Activated naive CD8-positive, alpha-beta T cell treated with anti-CD3 and anti-CD28 coated beads, Interleukin-2, amount 10 ng/mL, durations not matched to agents 7 days and 5 days (primary cell): ENCODE measurements at regions not wholly inside any gene's neighbourhood (a gene's known extent, or its start where the extent isn't known, plus 50 kb on each side); places are given as distances from the start of the nearest gene placed in this dataset.

Experiments used
- ATAC-seq: fragments of 150-1000 bp; cut with Tn5 transposase; one replicate; pipeline ENCODE4 v1.10.0; 2021; ENCODE audit warnings: low read depth, moderate library complexity
- POLR2A ChIA-PET: fragments of 350-600 bp; sonication (Branson Sonifier 250); formaldehyde crosslinking; loops from one replicate; lab custom pipeline; 2021; ENCODE audit warnings: antibody characterized with exemption; lab: Charles Lee
- DNase-seq: peaks from one replicate; pipeline ENCODE4 v3.0.0; 2021
- H3K27ac Mint-ChIP-seq: one replicate; pipeline ENCODE4 v1.8.0; 2022; ENCODE audit warnings: mild to moderate bottlenecking, mixed read lengths
- H3K27me3 Mint-ChIP-seq: one replicate; pipeline ENCODE4 v1.8.0; 2022; ENCODE audit warnings: mild to moderate bottlenecking, moderate library complexity, mixed read lengths
- H3K36me3 Mint-ChIP-seq: one replicate; pipeline ENCODE4 v1.8.0; 2021; ENCODE audit warnings: mild to moderate bottlenecking, mixed read lengths
- H3K4me1 Mint-ChIP-seq: one replicate; pipeline ENCODE4 v1.8.0; 2021; ENCODE audit warnings: mixed read lengths
- H3K4me3 Mint-ChIP-seq: one replicate; pipeline ENCODE4 v1.8.0; 2022; ENCODE audit warnings: mild to moderate bottlenecking, moderate library complexity, mixed read lengths
- H3K9me3 Mint-ChIP-seq: one replicate; pipeline ENCODE4 v1.8.0; 2021; ENCODE audit warnings: mixed read lengths

- Mint-ChIP-seq H3K36me3 (no peaks in the 10 kb centered on the region), H3K9me3 (peaks cover 5% of the 10 kb centered on the region), H3K27ac (no peak overlapping the region), H3K4me1 (no peaks in the 10 kb centered on the region), H3K27me3 (no peaks in the 10 kb centered on the region), H3K4me3 (no peak overlapping the region)
- ATAC-seq (no peak), DNase-seq (no peak)
- POLR2A ChIA-PET = no interaction called here
Measured at GRCh38 chr5:15350614-15351013, 149.4 kb upstream of the FBXL7 start.

DNA sequence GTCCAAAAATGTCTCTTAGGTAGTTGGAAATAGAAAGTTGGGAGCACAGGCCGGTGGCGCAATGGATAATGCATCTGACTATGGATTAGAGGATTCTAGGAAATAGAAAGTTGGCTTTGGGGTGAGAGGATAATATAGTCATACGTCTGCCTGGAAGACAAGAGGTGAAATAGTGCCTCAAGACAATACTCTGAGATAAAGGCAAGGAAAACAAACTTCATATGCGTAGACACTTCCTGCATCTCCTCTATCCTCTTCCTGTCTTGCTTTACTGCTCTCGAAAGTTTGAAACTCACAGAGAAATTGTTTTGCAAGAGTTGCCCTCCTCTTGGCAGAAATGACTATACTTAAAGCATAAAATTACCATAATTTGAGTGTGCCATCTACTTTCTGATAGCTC is 153.2 kb upstream of the FBXL7 start:
- no peaks in the 10 kb centered on the region for H3K4me1 Mint-ChIP-seq
- ATAC-seq (no peak), DNase-seq (no peak)
- H3K27ac Mint-ChIP-seq = no peak overlapping the region
- H3K36me3 Mint-ChIP-seq = no peaks in the 10 kb centered on the region
- no peaks in the 10 kb centered on the region for H3K27me3 Mint-ChIP-seq
- H3K9me3 Mint-ChIP-seq = peaks cover 5% of the 10 kb centered on the region
- POLR2A ChIA-PET = no interaction called here
- no peak overlapping the region for H3K4me3 Mint-ChIP-seq

DNA sequence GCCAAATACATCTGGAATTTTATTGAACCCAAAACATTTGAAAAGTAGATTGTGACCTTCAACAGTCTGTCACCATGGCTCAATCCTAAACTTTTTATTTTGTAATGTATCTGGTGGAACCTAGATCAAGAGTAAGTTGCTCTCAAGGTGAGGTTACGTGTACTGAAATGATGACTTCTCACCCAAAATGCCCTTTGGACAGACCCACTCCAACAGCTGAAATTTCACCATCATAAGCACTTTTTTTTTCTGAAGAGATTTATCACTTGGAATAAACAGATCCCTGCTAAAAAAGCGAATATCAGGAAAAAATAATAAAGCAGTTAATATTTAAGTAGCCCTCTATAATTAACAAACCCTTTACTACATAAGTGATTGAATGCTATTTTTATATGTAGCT is 155.0 kb upstream of the FBXL7 start:
- POLR2A ChIA-PET = no interaction called here

GRCh38 chr5:15338546-15338945 is 161.4 kb upstream of the FBXL7 start:
- Mint-ChIP-seq H3K27ac (no peak overlapping the region), H3K27me3 (no peaks in the 10 kb centered on the region), H3K9me3 (peaks cover 3% of the 10 kb centered on the region), H3K4me1 (no peaks in the 10 kb centered on the region), H3K36me3 (no peaks in the 10 kb centered on the region), H3K4me3 (no peak overlapping the region)
- DNase-seq (no peak), ATAC-seq (no peak)
- POLR2A ChIA-PET = no interaction called here

More for the DNA sequence above, 155.0 kb upstream of the FBXL7 start:
- no peak for DNase-seq
- H3K4me1 Mint-ChIP-seq = no peaks in the 10 kb centered on the region
- H3K9me3 Mint-ChIP-seq = peaks cover 5% of the 10 kb centered on the region
- no peak for ATAC-seq
- no peaks in the 10 kb centered on the region for H3K36me3 Mint-ChIP-seq
- no peak overlapping the region for H3K4me3 Mint-ChIP-seq
- H3K27ac Mint-ChIP-seq = no peak overlapping the region
- H3K27me3 Mint-ChIP-seq = no peaks in the 10 kb centered on the region

DNA sequence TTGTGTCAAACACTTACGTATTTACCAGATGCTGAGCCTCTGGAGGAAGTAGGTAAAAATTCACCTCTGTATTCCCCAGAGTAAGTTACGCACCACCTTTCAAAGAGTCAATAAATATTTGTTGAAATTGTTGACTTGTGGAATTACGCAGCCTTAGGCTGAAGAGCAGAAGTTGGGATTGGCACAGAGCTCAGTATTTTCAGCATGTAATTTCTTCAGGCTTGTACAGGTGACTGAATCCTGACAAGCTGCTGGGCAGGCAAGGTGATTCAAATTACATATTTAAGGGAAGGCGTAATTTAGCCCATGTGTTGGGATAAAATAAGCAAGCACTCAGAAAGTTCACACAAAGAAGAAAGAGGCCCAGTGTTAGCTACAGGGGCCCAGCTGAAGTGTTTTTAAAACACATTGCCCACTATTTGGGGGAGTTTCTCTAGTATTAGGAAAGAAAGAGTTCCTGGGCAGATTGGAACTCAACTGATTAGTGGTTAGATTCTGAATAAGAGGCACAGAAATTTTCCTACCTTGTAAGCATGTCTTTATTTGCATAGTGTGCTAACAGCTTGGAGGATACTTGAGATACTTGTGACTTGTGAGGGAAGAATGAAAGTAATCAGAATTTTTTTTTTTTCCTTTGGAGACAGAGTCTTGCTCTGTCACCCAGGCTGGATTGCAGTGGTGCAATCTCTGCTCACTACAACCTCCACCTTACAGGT is 165.3 kb upstream of the FBXL7 start:
- Mint-ChIP-seq H3K36me3 (no peaks in the 10 kb centered on the region), H3K27ac (no peak overlapping the region), H3K4me1 (no peaks in the 10 kb centered on the region), H3K4me3 (no peak overlapping the region), H3K9me3 (peaks cover 1% of the 10 kb centered on the region), H3K27me3 (no peaks in the 10 kb centered on the region)
- POLR2A ChIA-PET = no interaction called here
- ATAC-seq (no peak), DNase-seq (no peak)

DNA sequence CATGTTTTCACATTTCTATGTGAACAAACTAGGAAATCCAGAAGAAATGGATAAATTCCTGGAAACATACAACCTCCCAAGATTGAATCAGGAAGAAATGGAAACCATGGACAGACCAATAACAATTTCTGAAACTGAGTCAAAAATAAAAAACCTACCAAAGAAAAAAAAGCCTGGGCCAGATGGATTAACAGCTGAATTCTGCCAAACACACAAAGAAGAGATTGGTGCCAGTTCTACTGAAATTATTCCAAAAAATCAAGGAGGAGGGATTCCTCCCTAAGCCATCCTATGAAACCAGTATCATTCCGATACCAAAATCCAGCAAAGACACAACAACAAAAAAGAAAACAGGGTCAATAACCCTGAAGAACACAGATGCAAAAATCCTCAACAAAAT is 166.9 kb upstream of the FBXL7 start:
- no peak overlapping the region for H3K27ac Mint-ChIP-seq
- no peaks in the 10 kb centered on the region for H3K27me3 Mint-ChIP-seq
- DNase-seq = no peak
- no peaks in the 10 kb centered on the region for H3K36me3 Mint-ChIP-seq
- H3K4me3 Mint-ChIP-seq = no peak overlapping the region
- H3K4me1 Mint-ChIP-seq = no peaks in the 10 kb centered on the region
- ATAC-seq = no peak
- peaks cover 1% of the 10 kb centered on the region for H3K9me3 Mint-ChIP-seq
- POLR2A ChIA-PET = no interaction called here

- no peak for DNase-seq
- Mint-ChIP-seq H3K27me3 (no peaks in the 10 kb centered on the region), H3K9me3 (no peaks in the 10 kb centered on the region), H3K4me3 (no peak overlapping the region), H3K36me3 (no peaks in the 10 kb centered on the region), H3K4me1 (no peaks in the 10 kb centered on the region), H3K27ac (no peak overlapping the region)
- POLR2A ChIA-PET = no interaction called here
- ATAC-seq = no peak
Measured at GRCh38 chr5:15326932-15327331, 173.0 kb upstream of the FBXL7 start.

GRCh38 chr5:15326471-15326870 is 173.5 kb upstream of the FBXL7 start:
- H3K27me3 Mint-ChIP-seq = no peaks in the 10 kb centered on the region
- H3K27ac Mint-ChIP-seq = no peak overlapping the region
- no peaks in the 10 kb centered on the region for H3K9me3 Mint-ChIP-seq
- POLR2A ChIA-PET = no interaction called here
- ATAC-seq = no peak
- H3K4me3 Mint-ChIP-seq = no peak overlapping the region
- DNase-seq = no peak
- H3K4me1 Mint-ChIP-seq = no peaks in the 10 kb centered on the region
- H3K36me3 Mint-ChIP-seq = no peaks in the 10 kb centered on the region

- H3K27ac Mint-ChIP-seq = no peak overlapping the region
- no peaks in the 10 kb centered on the region for H3K27me3 Mint-ChIP-seq
- H3K9me3 Mint-ChIP-seq = no peaks in the 10 kb centered on the region
- H3K4me1 Mint-ChIP-seq = no peaks in the 10 kb centered on the region
- DNase-seq = no peak
- no peaks in the 10 kb centered on the region for H3K36me3 Mint-ChIP-seq
- ATAC-seq = no peak
- no peak overlapping the region for H3K4me3 Mint-ChIP-seq
- POLR2A ChIA-PET = no interaction called here
Measured at GRCh38 chr5:15322421-15322820, 177.6 kb upstream of the FBXL7 start.

GRCh38 chr5:15321776-15322175 is 178.2 kb upstream of the FBXL7 start:
- Mint-ChIP-seq H3K9me3 (no peaks in the 10 kb centered on the region), H3K4me3 (no peak overlapping the region), H3K27ac (no peak overlapping the region), H3K27me3 (no peaks in the 10 kb centered on the region), H3K4me1 (no peaks in the 10 kb centered on the region), H3K36me3 (no peaks in the 10 kb centered on the region)
- POLR2A ChIA-PET = no interaction called here
- ATAC-seq (no peak), DNase-seq (no peak)

- H3K36me3 Mint-ChIP-seq = no peaks in the 10 kb centered on the region
- DNase-seq = no peak
- no peaks in the 10 kb centered on the region for H3K9me3 Mint-ChIP-seq
- H3K4me3 Mint-ChIP-seq = no peak overlapping the region
- POLR2A ChIA-PET = no interaction called here
- no peak overlapping the region for H3K27ac Mint-ChIP-seq
- no peaks in the 10 kb centered on the region for H3K4me1 Mint-ChIP-seq
- no peak for ATAC-seq
- H3K27me3 Mint-ChIP-seq = no peaks in the 10 kb centered on the region
Measured at GRCh38 chr5:15320871-15321270, 179.1 kb upstream of the FBXL7 start.

- Mint-ChIP-seq H3K9me3 (no peaks in the 10 kb centered on the region), H3K4me3 (no peak overlapping the region), H3K27ac (no peak overlapping the region), H3K4me1 (no peaks in the 10 kb centered on the region), H3K36me3 (no peaks in the 10 kb centered on the region), H3K27me3 (no peaks in the 10 kb centered on the region)
- DNase-seq = no peak
- no peak for ATAC-seq
- POLR2A ChIA-PET = no interaction called here
Measured at GRCh38 chr5:15304914-15305834, 194.8 kb upstream of the FBXL7 start.

DNA sequence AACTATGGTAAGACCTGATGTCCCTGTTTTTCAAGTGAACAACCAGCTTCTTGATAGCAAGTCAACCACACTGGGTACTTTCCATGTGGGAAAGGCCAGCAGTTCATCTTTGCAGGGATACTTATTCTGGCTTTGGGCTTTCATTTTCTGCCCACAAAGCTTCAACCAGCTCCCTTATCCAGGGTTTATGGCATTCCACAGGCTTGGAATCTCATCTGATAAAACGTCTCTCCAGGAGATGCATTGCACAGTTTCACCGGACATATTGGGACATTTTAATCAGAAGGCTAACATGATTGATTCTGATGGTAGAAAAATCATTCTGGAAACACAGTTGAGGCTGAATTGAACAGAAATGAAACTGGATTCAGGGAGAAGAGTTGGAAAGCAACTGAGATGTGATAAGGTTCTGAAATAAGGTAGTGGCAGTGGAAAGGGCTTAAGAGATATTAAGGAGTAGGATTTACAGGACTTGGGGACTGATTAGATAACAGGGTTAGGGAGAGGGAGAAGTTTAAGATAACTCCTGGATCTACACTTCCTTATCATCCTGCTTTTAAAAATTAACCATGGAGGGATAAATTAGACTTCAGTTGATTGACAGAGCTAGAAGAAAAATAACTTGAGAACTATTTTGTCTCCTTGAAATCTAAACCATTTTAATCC is 195.8 kb upstream of the FBXL7 start:
- Mint-ChIP-seq H3K4me1 (no peaks in the 10 kb centered on the region), H3K36me3 (no peaks in the 10 kb centered on the region)

More for the DNA sequence above, 195.8 kb upstream of the FBXL7 start:
- Mint-ChIP-seq H3K9me3 (peaks cover 3% of the 10 kb centered on the region), H3K27me3 (no peaks in the 10 kb centered on the region), H3K27ac (no peak overlapping the region), H3K4me3 (no peak overlapping the region)
- ATAC-seq = no peak
- DNase-seq = no peak
- POLR2A ChIA-PET = no interaction called here
